ENCODE measurements at regions not wholly inside any gene's neighbourhood (a gene's known extent, or its start where the extent isn't known, plus 50 kb on each side); places are given as distances from the start of the nearest gene placed in this dataset.

- no peak overlapping the region for H2BK12ac ChIP-seq (ENCODE audit: insufficient read length, low read depth, low read length)
- no peak overlapping the region for H2BK120ac ChIP-seq (ENCODE audit: low read depth, low read length, poor library complexity, severe bottlenecking)
- no peaks in the 10 kb centered on the region for H3K9me3 Mint-ChIP-seq
- H3K18ac ChIP-seq (ENCODE audit: insufficient read length, low read depth, low read length) = no peak overlapping the region
- no peak overlapping the region for H3K9ac ChIP-seq (ENCODE audit: extremely low read depth, insufficient read length, low read length)
- no peak overlapping the region for H2BK20ac ChIP-seq (ENCODE audit: low read depth, low read length, poor library complexity, severe bottlenecking)
- no peaks in the 10 kb centered on the region for H3K27me3 Mint-ChIP-seq (ENCODE audit: low read depth)
- no peaks in the 10 kb centered on the region for H3K79me1 ChIP-seq (ENCODE audit: insufficient read depth, low read depth, low read length, poor library complexity, severe bottlenecking)
- H4K20me1 ChIP-seq (ENCODE audit: control insufficient read depth, insufficient read depth, insufficient read length) = no peaks in the 10 kb centered on the region
- H3K56ac ChIP-seq (ENCODE audit: insufficient read length, low read depth, low read length) = no peak overlapping the region
- no peak overlapping the region for H4K91ac ChIP-seq (ENCODE audit: insufficient read length, low read depth, low read length)
- no peak overlapping the region for H4K8ac ChIP-seq (replicated peaks; ENCODE audit: insufficient read length, low read depth, low read length)
- no peak for TF ChIP-seq CTCF (conservative IDR thresholded peaks at IDR 0.05)
- 0 out of 2 replicates have a peak, but pooled peaks cover 2% of the 10 kb centered on the region for H3K4me1 ChIP-seq (ENCODE audit: insufficient read depth, low read length)
- H3K27ac Mint-ChIP-seq = no peak overlapping the region; a peak in 1 of 7 replicates
- H4K5ac ChIP-seq (ENCODE audit: insufficient read length, low read depth, low read length) = no peak overlapping the region
- H3K36me3 Mint-ChIP-seq (ENCODE audit: insufficient read depth in 1 of 3, low read depth in 3 of 3) = no peaks in the 10 kb centered on the region
- no peak overlapping the region for H3K23ac ChIP-seq (ENCODE audit: insufficient read length, low read depth, low read length)
- H3K4me3 Mint-ChIP-seq = no peak overlapping the region
- no peaks in the 10 kb centered on the region for H3K27me3 ChIP-seq (ENCODE audit: insufficient read depth, low read length)
- H2BK15ac ChIP-seq (ENCODE audit: low read depth, low read length) = no peak overlapping the region
- no peak for DNase-seq
- no peak overlapping the region for H3K14ac ChIP-seq (ENCODE audit: insufficient read depth, low read length)
- H3K9me3 ChIP-seq (ENCODE audit: control insufficient read depth, low read depth, low read length) = no peaks in the 10 kb centered on the region
- no peaks in the 10 kb centered on the region for H3K4me1 Mint-ChIP-seq
- H3K27ac ChIP-seq (ENCODE audit: insufficient read length, low read depth, low read length) = no peak overlapping the region
- no peak overlapping the region for H3K4me2 ChIP-seq (ENCODE audit: insufficient read depth, insufficient read length, low read length)
- H2BK5ac ChIP-seq (ENCODE audit: insufficient read length, low read length) = no peak overlapping the region
- no peaks in the 10 kb centered on the region for H3K79me2 ChIP-seq (ENCODE audit: insufficient read depth, low read length)
- H3T11ph ChIP-seq (ENCODE audit: low read length) = no peak overlapping the region
- H3K4ac ChIP-seq (ENCODE audit: low read depth, low read length) = no peak overlapping the region
- H2AFZ ChIP-seq (ENCODE audit: low read length) = no peak overlapping the region
- no CpG with 5 or more reads among the region's 3 CpGs for WGBS (ENCODE audit: extremely low coverage, insufficient read length, low lambda C conversion rate)
- H3K23me2 ChIP-seq (ENCODE audit: insufficient read length, low read depth, low read length, poor library complexity, severe bottlenecking) = no peaks in the 10 kb centered on the region
- no peak overlapping the region for H2AK5ac ChIP-seq (ENCODE audit: insufficient read length, low read length)
These were observed 121.8 kb upstream of the CNTLN start for GRCh38 chr9:17013010-17013409.
